Left lung (tissue), 4 donors: ENCODE measurements at regions not wholly inside any gene's neighbourhood (a gene's known extent, or its start where the extent isn't known, plus 50 kb on each side); places are given as distances from the start of the nearest gene placed in this dataset.
"Not testable (repeated sequence)": the region's sequence is repeated elsewhere in the genome, so short reads cannot be mapped to it uniquely, and the experiment has no call there.

Source experiments
- ATAC-seq: fragments of 200-7000 bp; cut with Tn5 transposase; one replicate; pipeline ENCODE4 v1.9.1; 2020; ENCODE audit warnings: moderate library complexity
- DNase-seq, 4 donors: peaks; one replicate each; pipeline ENCODE4 v3.0.0-alpha.2; 2013 to 2020
- H3K27ac ChIP-seq, 2 donors: fragments of 200-600 bp; sonication (generic) in 1 of 2; one replicate each; pipeline versions ENCODE4 v1.5.0 to v1.8.0; 2020 to 2021
- H3K27me3 ChIP-seq, 2 donors: fragments of 200-600 bp; sonication (generic) in 1 of 2; one replicate each; pipeline versions ENCODE4 v1.5.0 to v1.8.0; 2020 to 2021
- H3K36me3 ChIP-seq, 2 donors: fragments of 200-600 bp; sonication (generic) in 1 of 2; one replicate each; pipeline versions ENCODE4 v1.5.0 to v1.8.0; 2020 to 2021
- H3K4me1 ChIP-seq, 2 donors: fragments of 200-600 bp; one replicate each; pipeline ENCODE4 v1.8.0; 2021
- H3K4me3 ChIP-seq, 2 donors: fragments of 200-600 bp; sonication (generic) in 1 of 2; one replicate each; pipeline versions ENCODE4 v1.5.0 to v1.8.0; 2020 to 2021; ENCODE audit warnings: mild to moderate bottlenecking in 1 of 2
- H3K9me3 ChIP-seq, 2 donors: fragments of 200-600 bp; sonication (generic) in 1 of 2; one replicate each; pipeline versions ENCODE4 v1.5.0 to v1.8.0; 2020 to 2021
- intact Hi-C, 2 donors: fragments of 100-400 bp; cut with DNase I; formaldehyde crosslinking; loops; one replicate each; pipeline versions ENCODE4 v1.11.2 to v1.14.2; 2022
- TF ChIP-seq, protein P1 (sequence below), 2 donors: fragments of 200-600 bp; sonication (generic) in 1 of 2; IDR thresholded peaks; one replicate each; pipeline versions ENCODE4 v1.5.0 to v1.8.0; 2021; ENCODE audit warnings: antibody characterized with exemption in 2 of 2
- donor health status: DM: no; HTN: yes; CAD: no.
- donor health status: DM: no; HTN: no; CAD: no.

DNA sequence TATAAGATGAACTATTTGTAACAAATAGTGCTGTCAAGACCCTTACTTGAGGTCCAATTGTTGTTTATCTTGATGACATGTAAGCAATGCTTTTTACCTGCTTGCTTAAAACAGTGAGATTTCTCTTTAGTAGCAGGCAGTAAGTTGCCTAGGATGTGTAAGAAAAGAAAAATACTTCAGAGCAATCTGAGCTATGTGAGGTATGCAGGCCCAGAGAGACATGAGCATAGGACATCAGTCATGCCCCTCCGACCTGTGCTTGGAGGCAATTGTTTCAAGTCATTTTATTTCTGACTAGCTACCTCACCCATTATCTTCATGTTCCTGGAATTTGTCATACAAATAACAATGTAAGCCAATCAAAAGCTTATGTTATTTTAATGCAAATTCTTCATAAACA lies 930.6 kb upstream of the FBXO33 start:
- ATAC-seq (no peak), DNase-seq (no peak)
- H3K27ac ChIP-seq: no peak overlapping the region
- no peaks in the 10 kb centered on the region for H3K4me1 ChIP-seq
- no peak overlapping the region for H3K4me3 ChIP-seq
- TF ChIP-seq, protein P1, sequence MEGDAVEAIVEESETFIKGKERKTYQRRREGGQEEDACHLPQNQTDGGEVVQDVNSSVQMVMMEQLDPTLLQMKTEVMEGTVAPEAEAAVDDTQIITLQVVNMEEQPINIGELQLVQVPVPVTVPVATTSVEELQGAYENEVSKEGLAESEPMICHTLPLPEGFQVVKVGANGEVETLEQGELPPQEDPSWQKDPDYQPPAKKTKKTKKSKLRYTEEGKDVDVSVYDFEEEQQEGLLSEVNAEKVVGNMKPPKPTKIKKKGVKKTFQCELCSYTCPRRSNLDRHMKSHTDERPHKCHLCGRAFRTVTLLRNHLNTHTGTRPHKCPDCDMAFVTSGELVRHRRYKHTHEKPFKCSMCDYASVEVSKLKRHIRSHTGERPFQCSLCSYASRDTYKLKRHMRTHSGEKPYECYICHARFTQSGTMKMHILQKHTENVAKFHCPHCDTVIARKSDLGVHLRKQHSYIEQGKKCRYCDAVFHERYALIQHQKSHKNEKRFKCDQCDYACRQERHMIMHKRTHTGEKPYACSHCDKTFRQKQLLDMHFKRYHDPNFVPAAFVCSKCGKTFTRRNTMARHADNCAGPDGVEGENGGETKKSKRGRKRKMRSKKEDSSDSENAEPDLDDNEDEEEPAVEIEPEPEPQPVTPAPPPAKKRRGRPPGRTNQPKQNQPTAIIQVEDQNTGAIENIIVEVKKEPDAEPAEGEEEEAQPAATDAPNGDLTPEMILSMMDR (IDR thresholded peaks at IDR 0.05): no peak
- H3K36me3 ChIP-seq: no peaks in the 10 kb centered on the region
- no peaks in the 10 kb centered on the region for H3K27me3 ChIP-seq
- intact Hi-C loops: no loop called here
- H3K9me3 ChIP-seq: peaks cover 0 to 2% of the 10 kb centered on the region in 2 donors

DNA sequence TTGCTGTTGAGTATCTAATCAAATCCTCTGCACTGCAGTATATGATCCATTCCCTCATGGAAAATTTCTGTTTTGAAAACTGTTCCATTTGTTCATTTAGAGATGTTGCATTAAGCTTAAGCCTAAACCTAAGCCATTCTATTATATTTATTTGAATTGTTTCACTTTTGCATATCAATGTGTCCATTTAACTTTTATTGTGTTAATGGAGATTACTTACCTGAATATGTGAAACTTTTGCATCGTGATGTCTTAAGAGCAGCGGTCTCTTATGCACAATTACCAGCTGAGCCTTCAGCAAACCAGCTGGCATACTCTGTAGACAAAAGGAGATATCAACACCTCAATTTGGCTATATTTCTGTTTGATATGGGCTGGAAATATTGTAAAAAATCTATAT lies 922.5 kb upstream of the FBXO33 start:
- peaks cover 0 to 5% of the 10 kb centered on the region in 2 donors for H3K9me3 ChIP-seq
- H3K27ac ChIP-seq: no peak overlapping the region
- H3K4me1 ChIP-seq: no peaks in the 10 kb centered on the region
- no peaks in the 10 kb centered on the region for H3K27me3 ChIP-seq
- intact Hi-C loops: no loop called here
- H3K4me3 ChIP-seq: no peak overlapping the region
- ATAC-seq (no peak), DNase-seq (no peak)
- TF ChIP-seq, protein P1 (IDR thresholded peaks at IDR 0.05): no peak
- no peaks in the 10 kb centered on the region for H3K36me3 ChIP-seq

DNA sequence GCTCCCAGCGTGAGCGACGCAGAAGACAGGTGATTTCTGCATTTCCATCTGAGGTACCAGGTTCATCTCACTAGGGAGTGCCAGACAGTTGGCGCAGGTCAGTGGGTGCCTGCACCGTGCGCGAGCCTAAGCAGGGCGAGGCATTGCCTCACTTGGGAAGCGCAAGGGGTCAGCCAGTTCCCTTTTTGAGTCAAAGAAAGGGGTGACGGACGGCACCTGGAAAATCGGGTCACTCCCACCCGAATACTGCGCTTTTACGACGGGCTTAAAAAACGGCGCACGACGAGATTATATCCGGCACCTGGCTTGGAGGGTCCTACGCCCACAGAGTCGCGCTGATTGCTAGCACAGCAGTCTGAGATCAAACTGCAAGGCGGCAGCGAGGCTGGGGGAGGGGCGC lies 915.9 kb upstream of the FBXO33 start:
- H3K27me3 ChIP-seq, ATAC-seq, H3K27ac ChIP-seq, H3K4me1 ChIP-seq, H3K9me3 ChIP-seq, H3K36me3 ChIP-seq, H3K4me3 ChIP-seq, intact Hi-C loops, DNase-seq: not testable (repeated sequence)

DNA sequence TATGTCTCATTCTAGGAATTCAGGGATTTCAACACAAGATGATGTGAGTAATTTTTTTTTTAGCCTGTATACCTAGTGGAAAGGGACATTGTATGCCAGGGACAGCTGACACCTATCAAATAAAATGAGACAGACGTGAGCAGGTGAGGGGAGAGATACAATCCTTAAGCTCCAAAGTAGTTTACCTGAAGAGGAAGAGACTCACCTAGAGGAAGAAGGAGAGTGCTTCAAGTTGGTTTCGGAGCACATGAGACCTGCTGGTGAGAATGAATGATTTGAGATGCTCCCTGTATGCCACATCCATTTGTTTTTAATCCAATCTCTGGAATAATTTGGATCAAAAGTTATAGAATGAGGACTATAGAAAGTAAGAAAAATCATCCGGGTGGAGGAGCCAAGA lies 915.4 kb upstream of the FBXO33 start:
- Histone ChIP-seq H3K27ac (no peak overlapping the region), H3K4me1 (no peaks in the 10 kb centered on the region), H3K27me3 (no peaks in the 10 kb centered on the region), H3K9me3 (peaks cover 0 to 5% of the 10 kb centered on the region in 2 donors), H3K36me3 (no peaks in the 10 kb centered on the region), H3K4me3 (no peak overlapping the region)
- ATAC-seq (no peak), DNase-seq (no peak)
- TF ChIP-seq, protein P1 (IDR thresholded peaks at IDR 0.05): no peak
- intact Hi-C loops: no loop called here

DNA sequence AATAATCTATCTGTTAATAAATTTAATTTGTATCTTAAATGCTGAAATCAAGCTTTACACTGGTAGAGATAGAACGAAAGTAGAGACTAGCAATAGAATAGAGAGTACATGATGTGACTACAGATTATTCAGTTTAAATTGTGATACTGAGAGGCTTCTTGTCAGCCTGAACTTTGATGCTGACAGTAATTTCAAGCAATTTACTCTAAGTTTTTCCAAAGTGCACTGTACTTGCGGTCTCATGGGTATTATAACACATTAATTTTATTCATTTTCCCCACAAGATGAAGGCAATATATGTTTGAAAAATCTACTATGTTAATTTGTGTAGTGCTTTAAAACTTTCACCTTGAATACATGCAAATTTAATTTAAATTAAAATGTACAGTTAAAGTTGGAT lies 914.0 kb upstream of the FBXO33 start:
- peaks cover 0 to 5% of the 10 kb centered on the region in 2 donors for H3K9me3 ChIP-seq
- H3K4me1 ChIP-seq: no peaks in the 10 kb centered on the region
- H3K4me3 ChIP-seq: no peak overlapping the region
- H3K27ac ChIP-seq: no peak overlapping the region
- TF ChIP-seq, protein P1 (IDR thresholded peaks at IDR 0.05): no peak
- no peaks in the 10 kb centered on the region for H3K27me3 ChIP-seq
- DNase-seq (no peak), ATAC-seq (no peak)
- H3K36me3 ChIP-seq: no peaks in the 10 kb centered on the region
- intact Hi-C loops: no loop called here

DNA sequence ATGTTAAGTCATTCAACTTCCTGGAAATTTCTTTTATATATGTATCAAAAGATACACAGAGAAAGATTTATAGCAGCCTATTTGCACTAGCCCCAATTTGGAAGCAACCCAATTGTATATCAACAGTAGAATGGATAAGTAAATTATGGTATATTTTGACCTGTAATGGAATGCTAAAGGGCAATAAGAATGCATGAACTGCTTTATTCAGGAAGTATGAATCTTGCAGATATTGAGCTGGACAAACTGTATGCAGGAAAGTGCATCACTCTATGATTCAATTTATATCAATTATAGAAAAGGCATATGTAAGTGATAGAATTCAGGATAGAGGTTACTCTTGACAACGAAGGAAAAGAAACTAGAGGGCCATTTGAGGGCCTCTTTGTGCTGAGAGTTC lies 913.1 kb upstream of the FBXO33 start:
- no peaks in the 10 kb centered on the region for H3K36me3 ChIP-seq
- H3K27ac ChIP-seq: no peak overlapping the region
- DNase-seq: no peak
- H3K4me3 ChIP-seq: no peak overlapping the region
- TF ChIP-seq, protein P1 (IDR thresholded peaks at IDR 0.05): no peak
- ATAC-seq: no peak
- no peaks in the 10 kb centered on the region for H3K4me1 ChIP-seq
- H3K27me3 ChIP-seq: no peaks in the 10 kb centered on the region
- intact Hi-C loops: no loop called here
- peaks cover 0 to 5% of the 10 kb centered on the region in 2 donors for H3K9me3 ChIP-seq
